Upper lobe of right lung (tissue), 1 donor: ENCODE measurements at regions not wholly inside any gene's neighbourhood (a gene's known extent, or its start where the extent isn't known, plus 50 kb on each side); places are given as distances from the start of the nearest gene placed in this dataset.

Experiments
- ATAC-seq: fragments of 200-7000 bp; cut with Tn5 transposase; one replicate; pipeline ENCODE4 v1.9.1; 2020; ENCODE audit warnings: mild to moderate bottlenecking, moderate library complexity
- DNase-seq: peaks from one replicate; pipeline ENCODE4 v3.0.0-alpha.2; 2020
- H3K27ac ChIP-seq: fragments of 200-600 bp; one replicate; pipeline ENCODE4 v1.8.0; 2022
- H3K27me3 ChIP-seq: fragments of 200-600 bp; one replicate; pipeline ENCODE4 v1.8.0; 2022; ENCODE audit warnings: mild to moderate bottlenecking
- H3K36me3 ChIP-seq: fragments of 200-600 bp; one replicate; pipeline ENCODE4 v1.8.0; 2022
- H3K4me1 ChIP-seq: fragments of 200-600 bp; one replicate; pipeline ENCODE4 v1.8.0; 2022
- H3K4me3 ChIP-seq: fragments of 200-600 bp; one replicate; pipeline ENCODE4 v1.8.0; 2022; ENCODE audit warnings: mild to moderate bottlenecking
- H3K9me3 ChIP-seq: fragments of 200-600 bp; one replicate; pipeline ENCODE4 v1.8.0; 2022
- CTCF ChIP-seq: fragments of 200-600 bp; IDR thresholded peaks from one replicate; pipeline ENCODE4 v1.8.0; 2022; ENCODE audit warnings: antibody characterized with exemption
- intact Hi-C: fragments of 100-400 bp; cut with DNase I; formaldehyde crosslinking; loops from one replicate; pipeline ENCODE4 v1.11.0; 2022
- donor health status: DM: no; HTN: yes; CAD: no; lungs with severe emphysema.

- Histone ChIP-seq H3K27ac (no peak overlapping the region), H3K36me3 (no peaks in the 10 kb centered on the region), H3K27me3 (no peaks in the 10 kb centered on the region), H3K4me1 (no peaks in the 10 kb centered on the region), H3K4me3 (no peak overlapping the region), H3K9me3 (no peaks in the 10 kb centered on the region)
- DNase-seq (no peak), ATAC-seq (no peak)
- no peak for TF ChIP-seq CTCF
- intact Hi-C loops, result no loop called here
These were observed 424.5 kb upstream of the FAM47C start for GRCh38 chrX:36583674-36584073.

GRCh38 chrX:36609616-36610585, 398.3 kb upstream of the FAM47C start:
- Histone ChIP-seq H3K27me3 (no peaks in the 10 kb centered on the region), H3K27ac (no peak overlapping the region), H3K4me1 (no peaks in the 10 kb centered on the region), H3K36me3 (no peaks in the 10 kb centered on the region), H3K9me3 (no peaks in the 10 kb centered on the region), H3K4me3 (no peak overlapping the region)
- no peak for TF ChIP-seq CTCF
- DNase-seq (no peak), ATAC-seq (no peak)
- intact Hi-C loops, result no loop called here

GRCh38 chrX:36626898-36627297, 381.3 kb upstream of the FAM47C start:
- Histone ChIP-seq H3K27ac (no peak overlapping the region), H3K4me1 (no peaks in the 10 kb centered on the region), H3K4me3 (no peak overlapping the region), H3K36me3 (no peaks in the 10 kb centered on the region), H3K27me3 (no peaks in the 10 kb centered on the region), H3K9me3 (no peaks in the 10 kb centered on the region)
- TF ChIP-seq CTCF, result no peak
- DNase-seq, result no peak
- ATAC-seq, result no peak
- intact Hi-C loops, result no loop called here

- intact Hi-C loops, result no loop called here
- no peak for TF ChIP-seq CTCF
- no peaks in the 10 kb centered on the region for H3K9me3 ChIP-seq
- no peak overlapping the region for H3K27ac ChIP-seq
- no peak overlapping the region for H3K4me3 ChIP-seq
- ATAC-seq (no peak), DNase-seq (no peak)
- no peaks in the 10 kb centered on the region for H3K4me1 ChIP-seq
- no peaks in the 10 kb centered on the region for H3K36me3 ChIP-seq
- no peaks in the 10 kb centered on the region for H3K27me3 ChIP-seq
These were observed 367.9 kb upstream of the FAM47C start for GRCh38 chrX:36640232-36640631.

GRCh38 chrX:36642052-36642451, 366.1 kb upstream of the FAM47C start:
- no peaks in the 10 kb centered on the region for H3K27me3 ChIP-seq
- intact Hi-C loops, result no loop called here
- no peak overlapping the region for H3K27ac ChIP-seq
- H3K9me3 ChIP-seq, result no peaks in the 10 kb centered on the region
- no peak for ATAC-seq
- H3K4me1 ChIP-seq, result no peaks in the 10 kb centered on the region
- TF ChIP-seq CTCF, result no peak
- H3K36me3 ChIP-seq, result no peaks in the 10 kb centered on the region
- DNase-seq, result no peak
- H3K4me3 ChIP-seq, result no peak overlapping the region
